HT1080 (cell line): ENCODE measurements at regions not wholly inside any gene's neighbourhood (a gene's known extent, or its start where the extent isn't known, plus 50 kb on each side); places are given as distances from the start of the nearest gene placed in this dataset.

ENCODE experiments used
- DNase-seq: peaks from one replicate; pipeline ENCODE4 v3.0.0-alpha.2; 2015; ENCODE audit warnings: low read depth

- no peak for DNase-seq
These were observed 494.3 kb downstream of the EPHA4 start for GRCh38 chr2:221077799-221078198.

GRCh38 chr2:221085341-221085900 lies 486.7 kb downstream of the EPHA4 start:
- no peak for DNase-seq

GRCh38 chr2:221085936-221086335 lies 486.2 kb downstream of the EPHA4 start:
- DNase-seq: no peak

GRCh38 chr2:221087779-221088178 lies 484.3 kb downstream of the EPHA4 start:
- no peak for DNase-seq

GRCh38 chr2:221088506-221088905 lies 483.6 kb downstream of the EPHA4 start:
- DNase-seq: no peak

GRCh38 chr2:221095356-221095755 lies 476.7 kb downstream of the EPHA4 start:
- DNase-seq: no peak

- DNase-seq: peak; percentile 12
These were observed 475.2 kb downstream of the EPHA4 start for GRCh38 chr2:221096706-221097567.

GRCh38 chr2:221097568-221097915 lies 474.6 kb downstream of the EPHA4 start:
- DNase-seq: peak; percentile 82

- no peak for DNase-seq
These were observed 474.2 kb downstream of the EPHA4 start for GRCh38 chr2:221097949-221098348.

GRCh38 chr2:221100467-221101089 lies 471.5 kb downstream of the EPHA4 start:
- DNase-seq: no peak

GRCh38 chr2:221102896-221103688 lies 469.0 kb downstream of the EPHA4 start:
- DNase-seq: peak; percentile 27

GRCh38 chr2:221103930-221104329 lies 468.2 kb downstream of the EPHA4 start:
- DNase-seq: no peak

GRCh38 chr2:221104361-221104811 lies 467.7 kb downstream of the EPHA4 start:
- peak; percentile 12 for DNase-seq

- DNase-seq: no peak
These were observed 465.9 kb downstream of the EPHA4 start for GRCh38 chr2:221106241-221106640.

GRCh38 chr2:221107424-221107823 lies 464.7 kb downstream of the EPHA4 start:
- no peak for DNase-seq

- no peak for DNase-seq
These were observed 462.6 kb downstream of the EPHA4 start for GRCh38 chr2:221109552-221109951.

GRCh38 chr2:221111739-221112138 lies 460.4 kb downstream of the EPHA4 start:
- DNase-seq: no peak

GRCh38 chr2:221112744-221113143 lies 459.4 kb downstream of the EPHA4 start:
- no peak for DNase-seq

- DNase-seq: no peak
These were observed 456.2 kb downstream of the EPHA4 start for GRCh38 chr2:221115944-221116343.

- DNase-seq: no peak
These were observed 451.5 kb downstream of the EPHA4 start for GRCh38 chr2:221120643-221121042.

GRCh38 chr2:221123396-221123795 lies 448.7 kb downstream of the EPHA4 start:
- no peak for DNase-seq
